Mesendoderm (in vitro differentiated cells): ENCODE measurements at regions not wholly inside any gene's neighbourhood (a gene's known extent, or its start where the extent isn't known, plus 50 kb on each side); places are given as distances from the start of the nearest gene placed in this dataset.

Experiments used
- DNase-seq: peaks from one replicate; pipeline ENCODE4 v3.0.0; 2013
- H2AK5ac ChIP-seq: 2 replicates; pipeline ENCODE4 v1.6.1; 2013; ENCODE audit warnings: low read length, inconsistent platforms
- H2BK120ac ChIP-seq: 2 replicates; pipeline ENCODE4 v1.6.1; 2013; ENCODE audit warnings: low read depth, mild to moderate bottlenecking, low read length, moderate library complexity, mixed read lengths
- H2BK15ac ChIP-seq: replicated peaks from 2 replicates; pipeline ENCODE4 v1.6.1; 2013; ENCODE audit warnings: low read depth, mild to moderate bottlenecking, moderate library complexity
- H2BK5ac ChIP-seq: 2 replicates; pipeline ENCODE4 v1.6.1; 2013; ENCODE audit warnings: low read length, inconsistent platforms
- H3K18ac ChIP-seq: 2 replicates; pipeline ENCODE4 v1.6.1; 2013; ENCODE audit warnings: mild to moderate bottlenecking, low read length, mixed read lengths
- H3K23ac ChIP-seq: one replicate; pipeline ENCODE4 v1.6.1; 2013; ENCODE audit warnings: low read length
- H3K27ac ChIP-seq: 2 replicates; pipeline ENCODE4 v1.5.1; 2013; ENCODE audit warnings: low read depth, mild to moderate bottlenecking, inconsistent platforms, low read length, moderate library complexity
- H3K27me3 ChIP-seq: 2 replicates; pipeline ENCODE4 v1.6.1; 2013; ENCODE audit warnings: low read length, control low read depth, mild to moderate bottlenecking, inconsistent platforms; ENCODE audit not compliant: insufficient read depth, poor library complexity
- H3K36me3 ChIP-seq: 2 replicates; pipeline ENCODE4 v1.6.1; 2013; ENCODE audit warnings: low read length, inconsistent platforms; ENCODE audit not compliant: control insufficient read depth, insufficient read depth
- H3K4ac ChIP-seq: one replicate; pipeline ENCODE4 v1.6.1; 2013; ENCODE audit warnings: low read depth, mild to moderate bottlenecking, low read length, moderate library complexity
- H3K4me1 ChIP-seq: 2 replicates; pipeline ENCODE4 v1.6.1; 2013; ENCODE audit warnings: low read depth, low read length, inconsistent platforms; ENCODE audit not compliant: control insufficient read depth
- H3K4me2 ChIP-seq: 2 replicates; pipeline ENCODE4 v1.6.1; 2013; ENCODE audit warnings: low read length
- H3K4me3 ChIP-seq: 2 replicates; pipeline ENCODE4 v1.5.1; 2013; ENCODE audit warnings: mild to moderate bottlenecking, low read length
- H3K56ac ChIP-seq: one replicate; pipeline ENCODE4 v1.6.1; 2013; ENCODE audit warnings: low read length
- H3K79me1 ChIP-seq: 2 replicates; pipeline ENCODE4 v1.6.1; 2013; ENCODE audit warnings: low read length, inconsistent platforms
- H3K79me2 ChIP-seq: 2 replicates; pipeline ENCODE4 v1.6.1; 2013; ENCODE audit warnings: mild to moderate bottlenecking, low read length; ENCODE audit not compliant: control insufficient read depth, insufficient read depth
- H3K9ac ChIP-seq: 2 replicates; pipeline ENCODE4 v1.6.1; 2013; ENCODE audit warnings: low read length, inconsistent platforms
- H4K5ac ChIP-seq: one replicate; pipeline ENCODE4 v1.6.1; 2013; ENCODE audit warnings: low read length
- H4K8ac ChIP-seq: one replicate; pipeline ENCODE4 v1.6.1; 2013; ENCODE audit warnings: low read depth, mild to moderate bottlenecking, control low read depth, low read length, moderate library complexity
- WGBS: extraction: QIAGEN DNeasy Blood & Tissue Kit; methylation state at CpG from one replicate; pipeline ENCODE4 v1.1.7; 2013; ENCODE audit warnings: low lambda C conversion rate, missing lambda C conversion rate; ENCODE audit not compliant: insufficient coverage; ENCODE audit errors: extremely low coverage; 5-methylcytosine and 5-hydroxymethylcytosine counted together

GRCh38 chr9:87800456-87800855 is 74.5 kb downstream of the CTSL start:
- no peak overlapping the region for H3K4me3 ChIP-seq
- H2BK5ac ChIP-seq, result no peak overlapping the region
- H3K27ac ChIP-seq, result no peak overlapping the region
- no peak overlapping the region for H3K18ac ChIP-seq
- DNase-seq, result no peak
- no peak overlapping the region for H3K4me2 ChIP-seq
- no peak overlapping the region for H3K23ac ChIP-seq
- no peak overlapping the region for H2BK15ac ChIP-seq
- no peak overlapping the region for H4K5ac ChIP-seq
- no peak overlapping the region for H4K8ac ChIP-seq
- H3K27me3 ChIP-seq, result no peaks in the 10 kb centered on the region
- H2AK5ac ChIP-seq, result no peak overlapping the region
- no peaks in the 10 kb centered on the region for H3K36me3 ChIP-seq
- H3K4me1 ChIP-seq, result no peaks in the 10 kb centered on the region
- no peak overlapping the region for H3K9ac ChIP-seq
- H3K79me2 ChIP-seq, result no peaks in the 10 kb centered on the region
- no peak overlapping the region for H2BK120ac ChIP-seq
- H3K79me1 ChIP-seq, result no peaks in the 10 kb centered on the region
- H3K56ac ChIP-seq, result no peak overlapping the region
- no CpG with 5 or more reads among the region's 7 CpGs for WGBS
- no peak overlapping the region for H3K4ac ChIP-seq

DNA sequence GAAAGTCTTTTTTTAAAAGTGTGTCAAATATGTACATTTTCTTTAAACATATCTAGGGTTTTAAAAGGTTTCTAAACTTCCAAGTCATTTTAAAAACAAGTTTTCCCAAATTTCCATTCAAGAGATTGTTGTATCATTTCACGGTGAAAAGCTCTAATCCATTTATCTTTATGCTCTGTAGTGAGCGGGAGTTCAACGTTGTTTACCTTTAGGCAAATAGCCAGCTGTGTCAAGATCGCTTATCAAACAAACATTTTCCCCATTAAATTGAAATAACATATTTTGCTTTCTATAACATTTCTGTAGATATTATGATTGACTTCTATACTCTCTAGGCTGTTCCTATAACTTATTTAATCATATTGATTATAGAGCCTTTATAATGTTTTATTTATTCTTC is 75.1 kb downstream of the CTSL start:
- Histone ChIP-seq H2AK5ac (no peak overlapping the region), H3K36me3 (no peaks in the 10 kb centered on the region), H3K18ac (no peak overlapping the region), H3K23ac (no peak overlapping the region), H3K4me1 (no peaks in the 10 kb centered on the region), H3K4me2 (no peak overlapping the region), H3K27ac (no peak overlapping the region), H3K79me1 (no peaks in the 10 kb centered on the region), H4K8ac (no peak overlapping the region), H2BK5ac (no peak overlapping the region), H3K4me3 (no peak overlapping the region), H4K5ac (no peak overlapping the region), H2BK15ac (no peak overlapping the region), H2BK120ac (no peak overlapping the region), H3K4ac (no peak overlapping the region), H3K79me2 (no peaks in the 10 kb centered on the region), H3K9ac (no peak overlapping the region), H3K27me3 (no peaks in the 10 kb centered on the region), H3K56ac (no peak overlapping the region)
- no peak for DNase-seq
- no CpG with 5 or more reads among the region's 4 CpGs for WGBS

- Histone ChIP-seq H3K9ac (no peak overlapping the region), H3K4me3 (no peak overlapping the region), H2BK120ac (no peak overlapping the region), H3K36me3 (no peaks in the 10 kb centered on the region), H3K4ac (no peak overlapping the region), H3K79me2 (no peaks in the 10 kb centered on the region), H2BK5ac (no peak overlapping the region), H2BK15ac (no peak overlapping the region), H3K23ac (no peak overlapping the region), H3K4me1 (no peaks in the 10 kb centered on the region), H3K56ac (no peak overlapping the region), H2AK5ac (no peak overlapping the region), H3K4me2 (no peak overlapping the region), H3K79me1 (no peaks in the 10 kb centered on the region), H4K8ac (no peak overlapping the region), H3K27ac (no peak overlapping the region), H3K18ac (no peak overlapping the region), H3K27me3 (no peaks in the 10 kb centered on the region), H4K5ac (no peak overlapping the region)
- no peak for DNase-seq
- no CpG with 5 or more reads among the region's 15 CpGs for WGBS
Measured at GRCh38 chr9:87803166-87803565, 77.2 kb downstream of the CTSL start.

GRCh38 chr9:87803623-87804345 is 77.9 kb downstream of the CTSL start:
- Histone ChIP-seq H4K5ac (no peak overlapping the region), H3K4me1 (no peaks in the 10 kb centered on the region), H3K9ac (no peak overlapping the region), H2AK5ac (no peak overlapping the region), H3K56ac (no peak overlapping the region), H3K4me3 (no peak overlapping the region), H2BK15ac (no peak overlapping the region), H2BK120ac (no peak overlapping the region), H3K4ac (no peak overlapping the region), H3K23ac (no peak overlapping the region), H3K36me3 (no peaks in the 10 kb centered on the region), H3K4me2 (no peak overlapping the region), H3K18ac (no peak overlapping the region), H3K27ac (no peak overlapping the region), H2BK5ac (no peak overlapping the region), H4K8ac (no peak overlapping the region), H3K79me1 (no peaks in the 10 kb centered on the region), H3K27me3 (no peaks in the 10 kb centered on the region), H3K79me2 (no peaks in the 10 kb centered on the region)
- DNase-seq, result no peak
- no CpG with 5 or more reads among the region's 9 CpGs for WGBS

GRCh38 chr9:87805259-87805658 is 77.4 kb upstream of the SPATA31E1 start:
- Histone ChIP-seq H3K27me3 (no peaks in the 10 kb centered on the region), H3K23ac (no peak overlapping the region), H3K79me1 (no peaks in the 10 kb centered on the region), H2BK15ac (no peak overlapping the region), H3K4ac (no peak overlapping the region), H3K4me3 (no peak overlapping the region), H3K18ac (no peak overlapping the region), H2BK5ac (no peak overlapping the region), H2BK120ac (no peak overlapping the region), H3K9ac (no peak overlapping the region), H3K56ac (no peak overlapping the region), H4K5ac (no peak overlapping the region), H3K27ac (no peak overlapping the region), H3K36me3 (no peaks in the 10 kb centered on the region), H4K8ac (no peak overlapping the region), H3K4me2 (no peak overlapping the region), H3K4me1 (no peaks in the 10 kb centered on the region), H2AK5ac (no peak overlapping the region), H3K79me2 (no peaks in the 10 kb centered on the region)
- WGBS, result no CpG with 5 or more reads among the region's 5 CpGs
- no peak for DNase-seq

DNA sequence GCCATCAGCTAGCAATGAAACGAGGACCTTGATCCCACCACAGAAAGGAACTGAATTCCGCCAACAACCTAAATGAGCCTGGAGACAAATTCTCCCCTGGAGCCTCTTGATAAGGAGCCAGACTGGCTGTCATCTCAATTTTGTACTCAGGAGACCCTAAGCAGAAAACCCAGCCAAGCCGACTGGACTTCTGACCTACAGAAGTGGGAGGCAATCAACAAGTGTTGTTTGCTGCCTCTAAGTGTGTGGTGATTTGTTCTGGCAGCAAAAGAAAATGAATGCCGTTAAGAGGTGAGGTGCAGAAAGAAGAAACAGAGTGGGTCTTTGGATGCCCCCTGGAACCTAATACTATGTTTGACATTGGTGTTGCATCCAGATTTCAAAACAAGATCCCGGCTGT is 72.7 kb upstream of the SPATA31E1 start:
- no peak for DNase-seq
- H3K4me3 ChIP-seq, result no peak overlapping the region
- no peak overlapping the region for H3K9ac ChIP-seq
- H2BK120ac ChIP-seq, result no peak overlapping the region
- no peak overlapping the region for H4K5ac ChIP-seq
- no peak overlapping the region for H2AK5ac ChIP-seq
- H3K36me3 ChIP-seq, result no peaks in the 10 kb centered on the region
- no peaks in the 10 kb centered on the region for H3K4me1 ChIP-seq
- WGBS, result no CpG with 5 or more reads among the region's 5 CpGs
- no peaks in the 10 kb centered on the region for H3K79me1 ChIP-seq
- H4K8ac ChIP-seq, result no peak overlapping the region
- no peak overlapping the region for H3K23ac ChIP-seq
- no peak overlapping the region for H3K18ac ChIP-seq
- no peak overlapping the region for H3K27ac ChIP-seq
- H2BK5ac ChIP-seq, result no peak overlapping the region
- H3K79me2 ChIP-seq, result no peaks in the 10 kb centered on the region
- H3K4ac ChIP-seq, result no peak overlapping the region
- no peak overlapping the region for H3K56ac ChIP-seq
- no peak overlapping the region for H2BK15ac ChIP-seq
- H3K4me2 ChIP-seq, result no peak overlapping the region
- no peaks in the 10 kb centered on the region for H3K27me3 ChIP-seq
